ENCODE measurements at regions not wholly inside any gene's neighbourhood (a gene's known extent, or its start where the extent isn't known, plus 50 kb on each side); places are given as distances from the start of the nearest gene placed in this dataset.

DNA sequence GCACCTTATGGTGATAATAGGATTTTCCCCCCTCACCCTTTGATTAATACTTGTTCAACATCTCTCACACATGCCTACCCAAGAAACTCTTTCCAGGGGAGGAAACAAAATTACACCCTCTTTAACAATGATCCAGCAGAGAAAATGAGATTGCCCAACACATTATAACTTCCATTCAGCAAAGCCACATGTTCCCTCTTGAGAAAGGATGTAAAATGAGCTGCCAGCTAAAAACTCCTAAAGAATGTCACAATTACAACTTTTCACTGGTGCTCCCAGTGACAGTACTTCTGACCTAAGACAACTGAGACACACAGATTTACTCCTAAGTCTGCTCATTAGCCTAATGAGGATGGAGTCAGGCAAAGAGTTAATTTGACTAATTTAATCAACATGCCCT, 621.4 kb downstream of the DIAPH3 start:
- DNase-seq: no peak
- H3K36me3 ChIP-seq: no peaks in the 10 kb centered on the region
- H3K4me1 ChIP-seq: no peaks in the 10 kb centered on the region
- TF ChIP-seq, protein P1, sequence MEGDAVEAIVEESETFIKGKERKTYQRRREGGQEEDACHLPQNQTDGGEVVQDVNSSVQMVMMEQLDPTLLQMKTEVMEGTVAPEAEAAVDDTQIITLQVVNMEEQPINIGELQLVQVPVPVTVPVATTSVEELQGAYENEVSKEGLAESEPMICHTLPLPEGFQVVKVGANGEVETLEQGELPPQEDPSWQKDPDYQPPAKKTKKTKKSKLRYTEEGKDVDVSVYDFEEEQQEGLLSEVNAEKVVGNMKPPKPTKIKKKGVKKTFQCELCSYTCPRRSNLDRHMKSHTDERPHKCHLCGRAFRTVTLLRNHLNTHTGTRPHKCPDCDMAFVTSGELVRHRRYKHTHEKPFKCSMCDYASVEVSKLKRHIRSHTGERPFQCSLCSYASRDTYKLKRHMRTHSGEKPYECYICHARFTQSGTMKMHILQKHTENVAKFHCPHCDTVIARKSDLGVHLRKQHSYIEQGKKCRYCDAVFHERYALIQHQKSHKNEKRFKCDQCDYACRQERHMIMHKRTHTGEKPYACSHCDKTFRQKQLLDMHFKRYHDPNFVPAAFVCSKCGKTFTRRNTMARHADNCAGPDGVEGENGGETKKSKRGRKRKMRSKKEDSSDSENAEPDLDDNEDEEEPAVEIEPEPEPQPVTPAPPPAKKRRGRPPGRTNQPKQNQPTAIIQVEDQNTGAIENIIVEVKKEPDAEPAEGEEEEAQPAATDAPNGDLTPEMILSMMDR (IDR thresholded peaks at IDR 0.05): no peak
- TF ChIP-seq EP300 (IDR thresholded peaks at IDR 0.05) (no peak), POLR2A (IDR thresholded peaks at IDR 0.05) (no peak), POLR2AphosphoS5 (IDR thresholded peaks at IDR 0.05) (no peak)
- no peaks in the 10 kb centered on the region for H3K27me3 ChIP-seq
- no peak overlapping the region for H3K4me3 ChIP-seq
- no peaks in the 10 kb centered on the region for H3K9me3 ChIP-seq
- intact Hi-C loops (cut with DNase I): no loop called here
- H3K27ac ChIP-seq: no peak overlapping the region

DNA sequence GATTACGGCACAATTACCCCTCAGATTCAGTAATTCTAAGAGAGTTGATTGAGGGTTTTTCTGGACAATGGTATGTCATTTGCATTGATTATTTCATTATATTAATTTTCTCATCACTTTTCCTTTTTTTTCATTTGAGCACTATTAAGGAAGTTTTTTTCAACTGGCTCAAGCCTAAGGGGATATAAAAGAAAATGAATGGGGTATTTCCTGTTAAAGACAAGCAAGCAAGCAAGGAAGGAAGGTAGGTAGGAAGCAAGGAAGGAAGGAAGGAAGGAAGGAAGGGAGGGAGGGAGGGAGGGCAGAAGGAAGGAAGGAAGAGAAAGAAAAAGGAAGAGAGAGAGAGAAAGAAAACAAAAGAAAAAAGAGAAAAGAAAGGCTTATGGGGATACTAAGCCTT, 620.3 kb downstream of the DIAPH3 start:
- WGBS, 2 donors: 92 to 93% methylated on average over 1 of the region's 1 CpG
- Histone ChIP-seq H3K27ac (no peak overlapping the region), H3K4me3 (no peak overlapping the region), H3K9me3 (no peaks in the 10 kb centered on the region), H3K4me1 (no peaks in the 10 kb centered on the region), H3K27me3 (no peaks in the 10 kb centered on the region), H3K36me3 (no peaks in the 10 kb centered on the region)
- DNase-seq: no peak
- intact Hi-C loops (cut with DNase I): no loop called here
- TF ChIP-seq, protein P1 (IDR thresholded peaks at IDR 0.05): no peak
- TF ChIP-seq POLR2A (IDR thresholded peaks at IDR 0.05) (no peak), POLR2AphosphoS5 (IDR thresholded peaks at IDR 0.05) (no peak), EP300 (IDR thresholded peaks at IDR 0.05) (no peak)

DNA sequence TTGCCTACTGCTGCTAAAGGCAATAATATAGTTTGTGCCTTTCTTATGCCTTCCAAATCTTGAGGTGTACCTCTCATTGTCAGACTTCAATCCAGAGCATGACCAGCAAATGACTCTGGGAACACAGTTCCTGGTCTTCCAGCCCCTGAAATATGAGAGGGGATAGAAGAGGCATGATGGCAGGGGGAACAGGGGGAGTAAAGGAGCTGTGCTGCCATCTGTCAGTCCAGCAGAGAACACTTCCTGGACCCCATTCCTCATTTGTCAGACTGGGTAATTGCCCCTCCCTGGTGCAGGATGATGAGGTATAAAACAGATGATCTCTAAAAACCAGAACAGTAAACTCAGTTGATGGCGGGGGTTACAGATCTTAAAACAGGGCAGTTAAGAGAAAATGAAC, 618.7 kb downstream of the DIAPH3 start:
- Histone ChIP-seq H3K27ac (no peak overlapping the region), H3K9me3 (no peaks in the 10 kb centered on the region), H3K27me3 (no peaks in the 10 kb centered on the region), H3K4me3 (no peak overlapping the region), H3K4me1 (no peaks in the 10 kb centered on the region), H3K36me3 (no peaks in the 10 kb centered on the region)
- WGBS, 2 donors: 90 to 91% methylated on average over 1 of the region's 1 CpG
- TF ChIP-seq POLR2A (IDR thresholded peaks at IDR 0.05): no peak
- no peak for TF ChIP-seq POLR2AphosphoS5 (IDR thresholded peaks at IDR 0.05)
- TF ChIP-seq EP300 (IDR thresholded peaks at IDR 0.05): no peak
- TF ChIP-seq, protein P1 (IDR thresholded peaks at IDR 0.05): no peak
- intact Hi-C loops (cut with DNase I): no loop called here
- DNase-seq: no peak

DNA sequence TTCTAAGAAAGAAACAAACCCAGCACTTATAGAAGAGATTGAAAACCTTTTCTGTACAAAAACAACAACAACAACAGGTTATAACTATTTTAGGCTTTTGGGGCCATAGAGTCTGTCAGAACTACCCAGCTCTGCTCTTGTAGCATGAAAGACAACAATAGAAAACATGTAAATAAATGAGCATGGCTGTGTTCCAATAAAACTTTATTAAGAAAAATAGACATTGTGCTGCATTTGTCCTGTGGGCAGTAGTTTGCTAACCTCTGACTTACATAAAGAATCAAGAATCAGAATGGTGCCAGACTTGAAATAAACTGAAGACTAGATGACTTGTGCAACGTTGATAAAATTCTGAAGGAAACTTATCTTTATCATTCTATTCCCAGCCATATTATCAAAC, 617.5 kb downstream of the DIAPH3 start:
- DNase-seq: no peak
- no peak overlapping the region for H3K27ac ChIP-seq
- WGBS, 2 donors: 71 to 91% methylated on average over 1 of the region's 1 CpG

DNA sequence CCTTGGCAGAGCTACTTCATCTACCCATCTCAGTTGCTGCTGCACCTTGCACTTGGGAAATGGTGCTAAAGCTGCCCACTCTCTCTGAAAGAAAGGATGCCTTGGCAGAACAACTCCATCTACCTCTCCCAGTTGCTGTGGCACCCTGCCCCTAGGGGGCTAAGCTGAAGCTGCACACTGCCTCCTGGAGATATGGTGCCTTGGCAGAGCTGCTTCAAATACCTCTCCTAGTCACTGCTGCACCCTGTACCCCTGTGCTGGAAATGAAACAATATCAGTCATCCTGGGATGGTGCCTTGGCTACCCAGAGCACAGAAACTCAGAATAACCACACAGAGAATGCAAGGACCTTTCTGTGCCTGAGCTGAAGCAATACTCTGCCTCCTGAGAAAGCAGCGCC, 615.8 kb downstream of the DIAPH3 start:
- Histone ChIP-seq H3K27me3 (no peaks in the 10 kb centered on the region), H3K4me3 (no peak overlapping the region), H3K36me3 (no peaks in the 10 kb centered on the region), H3K4me1 (no peaks in the 10 kb centered on the region), H3K9me3 (peaks cover 0 to 7% (median 3%) of the 10 kb centered on the region in 4 donors), H3K27ac (no peak overlapping the region)
- intact Hi-C loops (cut with DNase I): no loop called here
- no peak for DNase-seq
- WGBS, 2 donors: 89 to 93% methylated on average over 1 of the region's 1 CpG
- TF ChIP-seq POLR2AphosphoS5 (IDR thresholded peaks at IDR 0.05): no peak
- TF ChIP-seq POLR2A (IDR thresholded peaks at IDR 0.05): no peak
- no peak for TF ChIP-seq EP300 (IDR thresholded peaks at IDR 0.05)
- TF ChIP-seq, protein P1 (IDR thresholded peaks at IDR 0.05): no peak

More for the DNA sequence above, 617.5 kb downstream of the DIAPH3 start:
- Histone ChIP-seq H3K4me1 (no peaks in the 10 kb centered on the region), H3K4me3 (no peak overlapping the region), H3K36me3 (no peaks in the 10 kb centered on the region), H3K27me3 (no peaks in the 10 kb centered on the region), H3K9me3 (peaks cover 0 to 7% (median 3%) of the 10 kb centered on the region in 4 donors)
- TF ChIP-seq EP300 (IDR thresholded peaks at IDR 0.05): no peak
- no peak for TF ChIP-seq POLR2A (IDR thresholded peaks at IDR 0.05)
- no peak for TF ChIP-seq POLR2AphosphoS5 (IDR thresholded peaks at IDR 0.05)
- TF ChIP-seq, protein P1 (IDR thresholded peaks at IDR 0.05): no peak
- intact Hi-C loops (cut with DNase I): no loop called here

All from sigmoid colon (tissue), 6 donors.